ENCODE measurements at regions not wholly inside any gene's neighbourhood (a gene's known extent, or its start where the extent isn't known, plus 50 kb on each side); places are given as distances from the start of the nearest gene placed in this dataset.

DNA sequence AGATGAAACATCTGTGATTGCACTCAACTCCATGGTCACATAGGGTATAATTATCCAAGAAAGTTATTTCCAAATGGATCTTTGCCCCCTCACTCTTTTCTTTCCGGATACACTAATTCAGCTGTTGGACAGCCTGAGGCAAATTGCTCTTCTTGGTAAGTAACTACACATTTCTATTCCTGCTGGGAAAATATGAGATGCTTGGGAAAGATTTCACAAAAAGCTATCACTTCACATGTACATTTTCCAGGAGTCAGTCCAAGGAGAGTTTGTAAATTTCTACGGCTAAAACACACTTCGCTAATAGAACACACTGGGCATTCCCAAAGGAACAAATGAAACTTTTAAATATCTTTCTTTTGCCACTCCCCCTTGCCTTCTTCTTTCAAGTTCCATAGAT is 123.0 kb upstream of the GRIA1 start:
- H3K36me3 ChIP-seq (ENCODE audit: control insufficient read depth in 1 of 2, insufficient read depth in 2 of 2, low read length in 2 of 2): no peaks in the 10 kb centered on the region
- no TSS peak for BruUV-seq (replicated peaks)
- no peak overlapping the region for H2AFZ ChIP-seq (ENCODE audit: low read depth, low read length, poor library complexity, severe bottlenecking)
- ATAC-seq (no peak), DNase-seq (ENCODE audit: low read depth, low spot score) (no peak)
- no peak overlapping the region for H3K4me2 ChIP-seq (ENCODE audit: low read length)
- RAD21 ChIA-PET (ENCODE audit: low non-redundant PET in 1 of 2, low total read pairs in 2 of 2, uncharacterized antibody in 2 of 2, unreplicated experiment in 2 of 2): no interaction called here
- H3K9ac ChIP-seq (ENCODE audit: low read length): no peak overlapping the region
- H3K9me2 ChIP-seq (ENCODE audit: insufficient read depth): no peaks in the 10 kb centered on the region
- POLR2A ChIA-PET: no interaction called here
- H3K4me1 ChIP-seq (ENCODE audit: control insufficient read depth in 1 of 2, insufficient read depth in 2 of 2, low read length in 2 of 2): no peaks in the 10 kb centered on the region
- TF ChIP-seq EZH2phosphoT487 (IDR thresholded peaks at IDR 0.05; ENCODE audit: borderline replicate concordance) (no peak), SP1 (IDR thresholded peaks at IDR 0.05; ENCODE audit: low read depth) (no peak), CEBPB (IDR thresholded peaks at IDR 0.05; ENCODE audit: low read depth) (no peak), ZNF274 (IDR thresholded peaks at IDR 0.05; ENCODE audit: low read depth, low read length) (no peak), RAD21 (IDR thresholded peaks at IDR 0.05; ENCODE audit: low read depth) (no peak), POLR2A (IDR thresholded peaks at IDR 0.05; ENCODE audit: borderline replicate concordance, extremely low read depth, insufficient read depth, insufficient read length) (no peak), EGR1 (IDR thresholded peaks at IDR 0.05; ENCODE audit: low read depth) (no peak), POLR2AphosphoS5 (IDR thresholded peaks at IDR 0.05; ENCODE audit: low read depth, low read length) (no peak), SRF (IDR thresholded peaks at IDR 0.05; ENCODE audit: low read depth) (no peak), EZH2 (IDR thresholded peaks at IDR 0.05) (no peak), ELF1 (IDR thresholded peaks at IDR 0.05; ENCODE audit: borderline replicate concordance, low read depth) (no peak), JUND (IDR thresholded peaks at IDR 0.05) (no peak), CBX3 (IDR thresholded peaks at IDR 0.05; ENCODE audit: low read depth) (no peak), YY1 (IDR thresholded peaks at IDR 0.05; ENCODE audit: extremely low read depth, insufficient replicate concordance, low read depth, low read length) (no peak)
- TF ChIP-seq, protein P1, sequence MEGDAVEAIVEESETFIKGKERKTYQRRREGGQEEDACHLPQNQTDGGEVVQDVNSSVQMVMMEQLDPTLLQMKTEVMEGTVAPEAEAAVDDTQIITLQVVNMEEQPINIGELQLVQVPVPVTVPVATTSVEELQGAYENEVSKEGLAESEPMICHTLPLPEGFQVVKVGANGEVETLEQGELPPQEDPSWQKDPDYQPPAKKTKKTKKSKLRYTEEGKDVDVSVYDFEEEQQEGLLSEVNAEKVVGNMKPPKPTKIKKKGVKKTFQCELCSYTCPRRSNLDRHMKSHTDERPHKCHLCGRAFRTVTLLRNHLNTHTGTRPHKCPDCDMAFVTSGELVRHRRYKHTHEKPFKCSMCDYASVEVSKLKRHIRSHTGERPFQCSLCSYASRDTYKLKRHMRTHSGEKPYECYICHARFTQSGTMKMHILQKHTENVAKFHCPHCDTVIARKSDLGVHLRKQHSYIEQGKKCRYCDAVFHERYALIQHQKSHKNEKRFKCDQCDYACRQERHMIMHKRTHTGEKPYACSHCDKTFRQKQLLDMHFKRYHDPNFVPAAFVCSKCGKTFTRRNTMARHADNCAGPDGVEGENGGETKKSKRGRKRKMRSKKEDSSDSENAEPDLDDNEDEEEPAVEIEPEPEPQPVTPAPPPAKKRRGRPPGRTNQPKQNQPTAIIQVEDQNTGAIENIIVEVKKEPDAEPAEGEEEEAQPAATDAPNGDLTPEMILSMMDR (IDR thresholded peaks at IDR 0.05 in 2 of 3, conservative IDR thresholded peaks at IDR 0.05 in 1 of 3; ENCODE audit: borderline replicate concordance in 1 of 3, insufficient read depth in 1 of 3, low read depth in 2 of 3, low read length in 2 of 3): no peak
- TF ChIP-seq, protein P2, sequence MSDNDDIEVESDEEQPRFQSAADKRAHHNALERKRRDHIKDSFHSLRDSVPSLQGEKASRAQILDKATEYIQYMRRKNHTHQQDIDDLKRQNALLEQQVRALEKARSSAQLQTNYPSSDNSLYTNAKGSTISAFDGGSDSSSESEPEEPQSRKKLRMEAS (IDR thresholded peaks at IDR 0.05): no peak
- TF ChIP-seq, protein P3, sequence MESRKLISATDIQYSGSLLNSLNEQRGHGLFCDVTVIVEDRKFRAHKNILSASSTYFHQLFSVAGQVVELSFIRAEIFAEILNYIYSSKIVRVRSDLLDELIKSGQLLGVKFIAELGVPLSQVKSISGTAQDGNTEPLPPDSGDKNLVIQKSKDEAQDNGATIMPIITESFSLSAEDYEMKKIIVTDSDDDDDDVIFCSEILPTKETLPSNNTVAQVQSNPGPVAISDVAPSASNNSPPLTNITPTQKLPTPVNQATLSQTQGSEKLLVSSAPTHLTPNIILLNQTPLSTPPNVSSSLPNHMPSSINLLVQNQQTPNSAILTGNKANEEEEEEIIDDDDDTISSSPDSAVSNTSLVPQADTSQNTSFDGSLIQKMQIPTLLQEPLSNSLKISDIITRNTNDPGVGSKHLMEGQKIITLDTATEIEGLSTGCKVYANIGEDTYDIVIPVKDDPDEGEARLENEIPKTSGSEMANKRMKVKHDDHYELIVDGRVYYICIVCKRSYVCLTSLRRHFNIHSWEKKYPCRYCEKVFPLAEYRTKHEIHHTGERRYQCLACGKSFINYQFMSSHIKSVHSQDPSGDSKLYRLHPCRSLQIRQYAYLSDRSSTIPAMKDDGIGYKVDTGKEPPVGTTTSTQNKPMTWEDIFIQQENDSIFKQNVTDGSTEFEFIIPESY (IDR thresholded peaks at IDR 0.05; ENCODE audit: extremely low read depth, insufficient replicate concordance, low read length): no peak
- no peak overlapping the region for H3K27ac ChIP-seq (ENCODE audit: low read depth, low read length)
- H3K27me3 ChIP-seq (ENCODE audit: insufficient read depth, low read length): no peaks in the 10 kb centered on the region
- no peaks in the 10 kb centered on the region; the same call in 1 of the 2 replicates for H4K20me1 ChIP-seq (ENCODE audit: insufficient read depth)
- CTCF ChIA-PET: no interaction called here
- intact Hi-C loops (cut with micrococcal nuclease): no loop called here
- H3K79me2 ChIP-seq (ENCODE audit: insufficient read depth, low read length): no peaks in the 10 kb centered on the region
- H3K4me3 ChIP-seq (replicated peaks in 1 of 2; ENCODE audit: low read depth in 1 of 2, low read length in 2 of 2): no peak overlapping the region
- H3K9me3 ChIP-seq (ENCODE audit: control insufficient read depth in 1 of 2, insufficient read depth in 1 of 2, low read depth in 1 of 2, low read length in 2 of 2): no peaks in the 10 kb centered on the region
